SU-DHL-6 (cell line): ENCODE measurements at regions not wholly inside any gene's neighbourhood (a gene's known extent, or its start where the extent isn't known, plus 50 kb on each side); places are given as distances from the start of the nearest gene placed in this dataset.

Source experiments
- CTCF ChIP-seq: fragments of 200-600 bp; sonication (generic); IDR thresholded peaks from one replicate; pipeline ENCODE4 v1.5.1; 2017; ENCODE audit warnings: antibody characterized with exemption, mild to moderate bottlenecking, low read length, moderate library complexity; ENCODE audit not compliant: insufficient read depth, poor library complexity, severe bottlenecking
- EZH2phosphoT487 ChIP-seq: fragments of 200-600 bp; sonication (generic), shearing (Covaris generic); conservative IDR thresholded peaks from 2 replicates; pipeline ENCODE4 v1.6.1; 2018; ENCODE audit warnings: mild to moderate bottlenecking, antibody characterized with exemption, low read length, moderate library complexity, mixed read lengths

GRCh38 chr18:34467058-34467457 is 242.3 kb upstream of the NOL4 start:
- TF ChIP-seq CTCF (no peak), EZH2phosphoT487 (no peak)
